HG02610 (cell line): ENCODE measurements at regions not wholly inside any gene's neighbourhood (a gene's known extent, or its start where the extent isn't known, plus 50 kb on each side); places are given as distances from the start of the nearest gene placed in this dataset.

Experiments
- ATAC-seq: cut with Tn5 transposase; IDR thresholded peaks from one replicate; pipeline ENCODE4 v1.9.1; 2021; ENCODE audit warnings: mild to moderate bottlenecking, moderate library complexity; ENCODE audit not compliant: unreplicated experiment

DNA sequence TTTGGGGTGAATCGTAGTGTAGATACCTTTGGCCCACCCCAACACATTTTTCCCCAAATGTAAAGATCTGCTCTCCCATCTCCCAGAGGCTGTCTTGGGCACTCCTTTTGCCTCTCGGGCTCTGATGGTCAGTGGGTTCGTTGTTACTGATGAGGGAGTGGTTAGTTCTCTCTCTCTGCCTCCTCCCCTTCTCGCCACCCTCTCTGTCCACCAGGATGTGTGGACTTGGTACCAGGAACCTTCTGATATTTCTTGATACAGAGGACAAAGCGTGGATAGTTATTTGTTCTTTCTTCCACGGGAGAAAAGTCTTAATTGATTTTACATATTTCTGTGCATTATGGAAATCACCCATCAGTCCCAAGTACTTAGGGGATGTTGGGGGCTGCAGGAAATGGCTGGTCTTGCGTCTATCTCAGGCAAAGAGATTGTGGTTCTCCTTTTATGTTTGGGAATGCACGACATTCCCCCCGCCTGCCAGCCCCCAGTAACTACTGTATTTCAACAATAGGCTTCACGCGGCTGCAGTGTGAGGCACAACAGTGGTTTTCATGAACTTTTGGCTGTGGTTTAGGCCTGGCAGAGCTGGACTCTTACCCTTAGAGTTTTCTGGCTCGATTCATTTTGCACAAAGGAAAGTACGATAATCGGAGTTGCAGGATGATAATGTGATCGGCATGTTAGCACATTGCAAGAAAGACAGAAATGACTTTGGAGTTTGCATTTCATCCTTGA, 79.0 kb upstream of the ZNF536 start:
- no peak for ATAC-seq

DNA sequence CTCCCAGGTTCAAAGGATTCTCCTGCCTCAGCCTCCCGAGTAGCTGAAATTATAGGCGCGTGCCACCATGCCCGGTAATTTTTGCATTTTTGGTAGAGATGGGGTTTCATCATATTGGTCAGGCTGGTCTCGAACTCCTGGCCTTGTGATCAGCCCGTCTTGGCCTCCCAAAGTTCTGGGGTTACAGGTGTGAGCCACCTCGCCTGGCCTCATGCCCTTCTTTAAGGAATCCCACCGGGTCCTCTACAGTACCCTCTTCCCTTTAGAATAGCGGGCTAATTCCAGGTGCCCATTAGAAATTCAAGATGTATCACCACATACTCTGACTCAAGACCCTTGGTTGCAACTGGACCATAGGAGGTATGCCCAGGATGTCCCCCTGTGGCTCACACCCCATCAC, 74.2 kb upstream of the ZNF536 start:
- ATAC-seq, result no peak

DNA sequence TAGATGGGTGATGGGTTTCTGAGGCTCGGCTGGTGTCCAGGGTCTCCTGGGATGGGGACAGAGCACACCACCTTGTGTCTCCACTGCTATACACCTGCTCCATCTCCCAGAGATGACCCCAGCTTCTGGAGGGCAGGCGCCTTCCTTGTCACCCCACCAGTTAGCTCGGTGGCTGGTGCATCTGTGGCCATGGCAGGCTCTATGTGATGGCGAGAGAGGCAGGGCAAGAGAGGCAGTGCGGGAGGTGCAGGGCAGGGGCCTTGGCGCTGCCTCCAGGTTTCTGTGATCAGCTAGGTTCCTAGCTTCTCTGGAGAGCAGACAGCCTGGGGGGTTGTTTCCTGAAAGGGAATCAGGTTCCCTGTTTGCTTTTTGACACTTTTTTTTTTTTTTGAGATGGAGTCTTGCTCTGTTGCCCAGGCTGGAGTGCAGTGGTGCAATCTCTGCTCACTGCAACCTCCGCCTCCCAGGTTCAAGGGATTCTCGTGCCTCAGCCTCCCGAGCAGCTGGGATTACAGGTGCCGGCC, 69.0 kb upstream of the ZNF536 start:
- ATAC-seq, result no peak

DNA sequence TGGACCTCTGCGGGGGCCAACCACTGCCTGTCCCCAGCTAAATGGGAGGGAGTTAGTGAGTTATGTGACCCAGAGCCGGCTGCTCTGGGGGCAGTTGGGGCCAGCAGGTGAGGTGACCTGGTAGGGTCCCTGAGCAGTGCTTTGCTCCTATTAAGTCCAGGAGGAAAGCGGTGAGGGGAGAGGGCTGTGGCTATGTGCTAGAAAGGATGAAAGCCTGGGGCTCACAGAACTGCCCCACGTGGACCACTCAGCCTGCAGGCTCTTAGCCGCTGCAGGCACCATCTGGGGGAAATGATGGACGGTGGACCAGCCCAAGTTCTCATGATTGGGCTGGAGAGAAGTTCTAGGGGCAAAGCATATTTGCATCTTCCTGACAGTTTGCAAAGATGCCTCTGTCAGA, 67.6 kb upstream of the ZNF536 start:
- ATAC-seq, result no peak

DNA sequence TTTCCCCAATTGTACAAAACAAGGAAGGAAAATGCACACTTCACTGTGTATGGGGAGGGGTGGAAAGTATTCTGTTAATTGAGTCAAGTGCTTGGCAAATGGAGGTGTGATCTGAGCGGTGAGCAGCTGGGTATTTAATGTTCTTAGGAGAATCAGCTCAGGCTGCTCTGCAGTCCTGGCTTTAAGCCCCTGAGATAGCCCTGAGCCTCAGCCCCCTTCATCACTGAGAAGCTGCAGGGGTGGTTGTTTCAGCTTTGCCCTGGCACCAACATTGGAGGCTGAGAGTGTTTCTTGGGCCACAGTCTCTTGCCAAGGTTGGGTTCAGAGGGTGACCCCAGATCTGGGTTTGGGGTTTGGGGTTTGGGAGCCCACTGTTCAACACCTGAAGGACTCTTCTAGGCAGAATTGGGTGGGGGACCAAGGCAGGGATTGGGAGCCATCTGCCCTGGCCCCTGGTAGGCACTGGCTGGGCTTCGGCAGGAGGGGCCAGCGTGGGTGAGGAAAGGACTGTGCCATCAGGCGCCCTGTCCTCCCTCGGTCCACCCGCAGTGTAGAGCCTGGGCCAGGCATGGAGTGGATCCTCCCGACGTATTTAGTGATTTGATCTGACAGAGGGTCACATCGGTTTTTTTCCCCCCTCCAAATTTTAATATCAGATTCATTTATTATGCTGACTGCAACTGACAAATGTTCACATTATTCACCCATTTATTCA, 66.7 kb upstream of the ZNF536 start:
- no peak for ATAC-seq

DNA sequence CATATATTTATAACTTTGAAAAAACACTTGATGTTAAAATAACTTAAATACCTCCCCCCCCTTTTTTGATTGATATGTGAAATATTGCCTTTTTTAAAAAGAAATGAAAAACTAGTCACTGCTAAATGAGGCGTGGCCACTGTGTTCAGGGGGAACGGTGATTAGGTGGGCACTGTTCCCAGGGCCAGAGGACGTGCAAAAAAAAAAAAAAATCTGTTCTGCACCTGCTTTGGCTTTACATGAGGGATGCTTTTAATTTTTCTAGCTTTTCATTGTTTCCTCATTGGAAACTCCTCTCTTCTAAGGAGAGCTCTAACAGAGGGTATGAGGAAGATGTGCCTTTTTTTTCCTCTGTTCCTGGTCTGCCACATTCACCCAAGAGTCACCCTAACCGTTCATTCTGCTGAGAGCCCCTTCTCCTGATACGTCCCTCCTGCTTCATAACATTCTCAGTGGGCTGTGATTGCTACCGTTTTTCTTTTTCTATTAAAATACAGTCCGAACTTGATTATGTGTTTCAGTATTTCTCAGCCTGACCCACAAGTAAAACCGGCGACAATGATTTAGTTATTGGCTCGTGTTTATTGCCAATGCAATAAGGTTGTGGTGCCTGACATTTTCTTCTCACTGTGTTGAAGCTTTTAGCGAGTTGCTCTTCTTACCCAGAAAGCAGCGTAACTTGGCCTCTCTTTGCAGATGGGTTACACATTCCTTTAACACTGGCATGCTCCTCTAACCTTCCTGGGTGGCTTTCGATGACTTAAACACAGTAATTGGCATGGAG, 64.8 kb upstream of the ZNF536 start:
- no peak for ATAC-seq

DNA sequence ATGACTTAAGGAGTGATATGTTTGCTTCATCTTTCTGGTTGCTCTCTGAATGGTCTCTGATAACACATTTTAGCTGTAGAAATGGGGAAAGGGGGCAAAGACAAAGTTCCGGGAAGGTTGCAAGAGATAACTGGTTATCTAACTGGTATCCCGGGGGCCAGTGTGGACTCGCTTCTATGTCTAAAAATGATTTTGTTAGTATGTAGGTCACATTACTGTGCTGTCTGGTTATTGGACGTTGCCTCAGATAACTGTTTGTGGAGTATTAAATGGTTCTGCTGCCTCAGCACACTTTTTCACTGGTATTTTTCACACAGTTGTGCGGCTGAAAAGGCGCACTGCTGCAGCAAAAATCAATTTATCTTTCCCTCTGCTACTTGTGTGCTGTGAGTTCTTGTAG, 63.0 kb upstream of the ZNF536 start:
- ATAC-seq, result no peak

DNA sequence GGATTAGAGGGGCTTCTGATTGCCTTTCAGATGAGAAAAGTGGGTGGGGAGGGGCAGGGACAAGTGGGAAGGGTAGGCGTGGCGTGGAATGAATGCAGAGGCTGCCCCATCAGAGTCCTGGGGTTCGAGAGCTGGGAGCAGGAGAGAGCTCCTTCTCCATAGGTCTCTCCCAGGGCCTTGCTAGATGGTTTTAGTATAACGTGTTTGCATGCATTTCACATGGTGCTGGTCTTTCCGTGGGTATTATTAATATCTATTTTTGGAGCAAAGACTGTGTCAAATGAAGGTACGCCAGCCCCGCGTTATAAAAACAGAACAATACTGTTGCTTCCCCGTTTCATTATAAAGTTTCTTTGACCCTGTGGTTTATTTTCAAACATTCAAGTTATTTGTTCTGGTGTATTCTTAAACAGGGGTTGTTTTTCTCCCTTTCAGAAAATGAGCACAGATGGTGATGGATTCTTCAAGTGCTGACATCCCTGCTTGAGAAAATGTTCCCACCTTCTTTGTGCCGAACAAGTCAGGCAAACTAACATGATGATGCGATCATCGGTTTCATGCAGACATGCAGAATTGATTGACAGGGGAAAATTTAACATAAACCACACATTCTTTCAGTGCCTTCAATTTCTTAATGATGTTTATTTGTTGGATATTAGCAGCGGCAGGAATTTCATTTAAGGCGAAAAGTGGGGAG, 62.1 kb upstream of the ZNF536 start:
- ATAC-seq, result no peak

DNA sequence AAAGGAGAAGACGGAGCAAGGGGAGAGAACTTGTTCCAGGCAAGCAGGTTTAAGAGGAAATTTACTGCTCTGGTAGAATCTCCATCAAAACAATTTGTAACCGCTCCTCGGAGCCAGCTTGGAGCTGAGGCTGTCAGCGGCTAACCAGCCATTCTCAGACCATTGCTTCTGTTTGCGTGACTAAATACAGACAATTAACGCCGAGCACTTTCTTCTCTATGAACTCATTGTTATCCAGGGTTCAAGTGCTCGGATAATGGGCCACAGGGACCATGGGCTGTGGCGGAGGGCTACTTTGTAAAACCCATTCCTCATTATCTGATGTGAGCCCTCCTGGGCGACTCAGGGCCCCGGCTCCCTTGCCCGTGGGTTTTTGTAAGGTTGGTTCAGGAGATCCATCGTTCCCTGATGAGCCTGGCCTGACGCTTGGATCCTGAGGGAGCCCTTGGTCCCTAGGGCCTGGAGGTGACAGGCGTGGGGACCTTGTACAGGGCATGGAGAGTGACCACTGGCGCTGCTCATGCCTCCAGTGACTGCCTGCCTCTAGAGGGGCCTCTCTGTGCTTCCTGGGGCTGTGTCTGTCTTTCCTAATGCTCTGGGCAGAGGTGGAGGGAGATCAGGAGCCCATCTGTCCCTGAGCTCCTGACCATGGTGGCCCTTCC, 61.5 kb upstream of the ZNF536 start:
- no peak for ATAC-seq

DNA sequence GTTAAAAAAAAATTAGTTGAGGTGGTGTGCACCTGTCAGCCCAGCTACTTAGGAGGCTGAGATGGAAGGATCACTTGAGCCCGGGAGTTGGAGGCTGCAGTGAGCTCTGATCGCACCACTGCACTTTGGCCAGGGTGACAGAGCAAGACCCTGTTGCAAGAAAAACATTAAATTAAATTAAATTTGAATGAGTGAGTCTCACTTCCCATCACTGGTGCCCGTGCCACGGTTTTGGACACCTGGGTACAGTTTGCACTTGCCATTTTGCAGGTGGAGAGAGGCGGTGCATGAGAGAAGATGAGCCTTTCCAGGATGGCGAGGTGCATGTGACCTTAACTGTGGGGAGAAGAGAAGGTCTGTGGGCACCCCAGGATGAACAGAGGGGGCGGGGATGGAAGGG, 60.3 kb upstream of the ZNF536 start:
- ATAC-seq, result no peak

DNA sequence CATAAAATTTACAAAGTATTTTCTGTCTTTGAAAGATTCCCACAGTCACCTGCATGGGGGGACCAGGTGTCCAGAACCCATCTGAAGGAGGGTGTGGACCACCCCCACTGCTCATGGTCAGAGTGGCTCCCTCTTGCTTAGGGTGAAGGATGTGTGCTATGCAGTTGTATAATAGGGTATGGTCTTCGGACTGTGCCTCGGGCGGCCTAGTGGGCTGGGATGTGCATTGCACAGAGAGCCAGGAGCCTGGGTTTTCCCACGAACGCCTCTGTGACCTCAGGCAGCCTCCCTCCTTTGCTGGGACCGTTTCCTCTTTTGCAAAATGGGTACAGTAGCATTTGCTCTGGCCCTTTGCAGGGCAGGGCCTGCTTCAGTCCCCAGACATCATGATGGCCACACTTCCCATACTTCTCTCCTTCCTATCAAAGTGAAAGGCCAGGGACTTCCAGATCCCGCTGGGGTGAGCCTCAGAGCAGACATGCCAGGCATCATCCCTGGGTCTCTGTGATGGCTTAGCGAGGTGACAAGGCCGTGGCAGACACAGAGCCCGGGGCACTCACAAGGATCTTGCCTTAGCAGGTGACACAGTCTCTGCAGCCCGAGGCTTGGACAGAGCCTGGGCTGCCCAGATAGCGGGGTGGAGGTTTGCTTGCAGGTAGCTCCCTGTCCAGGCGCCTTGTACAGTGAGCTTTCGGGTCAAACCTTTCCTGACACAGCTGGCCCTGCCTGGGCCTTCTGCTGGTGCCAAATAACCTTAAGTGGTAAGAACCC, 59.4 kb upstream of the ZNF536 start:
- no peak for ATAC-seq

DNA sequence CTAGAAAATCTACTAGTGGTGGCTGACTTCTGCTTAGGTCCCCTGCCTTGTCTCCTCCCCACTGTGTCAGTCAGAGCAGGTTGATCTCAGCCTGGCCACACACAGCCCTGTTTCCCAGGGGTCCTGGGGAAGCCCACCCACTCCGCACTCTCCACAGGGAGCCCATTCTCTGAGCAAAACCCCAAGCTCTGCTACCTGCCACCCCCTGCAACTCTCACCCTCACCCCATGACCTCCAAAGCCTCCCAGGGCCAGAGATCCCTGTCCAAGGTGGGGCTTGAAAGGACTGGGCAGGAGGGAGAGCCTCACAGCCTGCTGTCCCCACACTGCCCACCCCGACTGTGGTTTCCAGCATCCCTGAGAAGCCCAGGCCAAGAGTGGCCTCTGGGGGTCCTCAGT, 58.8 kb upstream of the ZNF536 start:
- ATAC-seq, result no peak

DNA sequence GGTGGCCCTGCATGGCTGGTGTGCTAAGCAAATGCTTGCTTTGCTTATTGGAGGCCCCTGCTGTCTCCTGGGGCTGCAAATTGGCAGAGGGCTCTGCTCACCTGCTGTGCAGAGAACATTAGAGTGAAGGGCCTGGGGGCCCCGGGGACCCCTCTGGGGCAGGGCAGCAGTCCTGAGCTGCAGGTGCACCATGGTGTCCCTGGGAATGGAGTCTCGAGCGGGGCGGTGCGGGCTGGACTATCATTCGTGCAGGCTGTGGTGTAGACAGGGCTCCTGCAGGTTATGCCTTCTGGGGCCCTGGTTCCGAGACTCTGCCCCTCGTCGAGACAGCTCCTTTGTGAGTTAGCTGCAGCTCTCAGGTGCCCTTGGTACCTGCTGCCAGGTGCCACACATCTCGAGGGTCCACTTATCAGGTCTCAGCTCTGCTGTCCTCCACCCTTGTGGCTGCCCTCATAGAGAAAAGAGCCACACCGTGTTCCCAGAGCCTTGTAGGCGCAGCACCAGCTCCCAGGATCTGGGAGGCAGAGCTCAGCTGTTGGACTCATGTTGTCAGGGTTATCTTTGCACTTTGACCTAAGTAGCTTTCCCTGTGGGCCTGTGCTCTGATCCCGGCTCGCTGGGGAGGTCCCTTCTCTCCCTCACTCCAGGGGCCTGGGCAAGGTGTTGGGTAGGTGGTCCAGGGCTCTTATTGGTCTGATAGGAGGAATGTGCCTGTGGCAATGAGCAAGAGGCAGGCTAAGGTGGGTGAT, 58.0 kb upstream of the ZNF536 start:
- no peak for ATAC-seq

DNA sequence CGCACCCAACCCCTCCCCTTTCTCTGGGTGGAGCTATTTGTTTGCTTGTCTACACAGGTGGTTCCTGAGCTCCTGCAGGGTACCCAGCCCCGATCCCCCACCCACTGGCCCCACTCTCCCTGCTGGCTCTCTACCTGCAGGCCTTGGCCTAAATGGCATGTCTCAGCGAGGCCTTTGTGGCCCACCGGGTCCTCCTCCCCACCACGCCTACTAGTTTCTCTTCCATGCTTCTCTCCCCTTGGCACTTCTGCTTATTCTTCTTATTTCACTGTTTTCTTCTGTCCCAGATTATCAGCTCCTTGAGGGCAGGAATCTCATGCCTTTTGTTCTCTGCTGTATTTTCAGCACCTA, 57.4 kb upstream of the ZNF536 start:
- ATAC-seq, result no peak

DNA sequence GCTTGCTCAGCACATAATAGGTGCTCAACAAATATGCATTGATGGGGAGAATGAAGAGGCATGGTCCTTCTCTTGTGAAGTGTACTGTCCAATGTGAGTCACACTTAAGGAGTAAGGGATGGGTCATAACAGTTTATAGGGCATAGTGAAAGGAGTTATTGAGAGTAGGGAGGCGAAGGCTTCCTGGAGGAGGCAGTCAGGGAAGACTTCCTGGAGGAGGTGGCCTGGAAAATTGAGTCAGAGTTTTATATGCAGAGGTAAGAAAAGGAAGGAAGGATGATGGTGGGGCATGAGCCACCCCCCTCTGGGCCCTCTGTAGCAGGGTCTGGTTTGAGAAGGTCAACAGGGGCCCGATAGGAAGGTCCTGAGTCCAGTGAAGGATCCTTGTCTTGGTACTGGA, 57.0 kb upstream of the ZNF536 start:
- ATAC-seq, result no peak

DNA sequence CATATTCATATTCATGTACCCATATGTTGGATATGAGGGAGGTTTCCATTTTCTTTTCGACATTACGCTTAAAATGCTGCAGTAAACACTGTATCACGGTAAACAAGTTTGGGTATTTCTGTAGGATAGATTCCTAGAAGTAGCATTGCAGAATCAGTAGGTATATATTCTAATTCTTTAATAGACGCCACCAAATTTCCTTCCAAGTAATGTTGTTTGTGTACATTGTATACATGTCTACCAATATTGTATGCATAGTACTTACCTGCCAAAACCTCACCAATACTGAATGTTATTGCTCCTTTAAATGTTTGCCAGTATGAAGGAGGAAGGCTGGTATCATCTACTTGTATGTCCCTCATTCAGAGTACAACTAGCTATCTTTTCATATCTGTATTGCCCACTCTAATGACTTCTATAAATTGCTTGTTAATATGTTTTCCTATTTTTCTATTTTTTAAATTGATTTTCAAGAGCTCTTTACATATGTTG, 56.1 kb upstream of the ZNF536 start:
- no peak for ATAC-seq

DNA sequence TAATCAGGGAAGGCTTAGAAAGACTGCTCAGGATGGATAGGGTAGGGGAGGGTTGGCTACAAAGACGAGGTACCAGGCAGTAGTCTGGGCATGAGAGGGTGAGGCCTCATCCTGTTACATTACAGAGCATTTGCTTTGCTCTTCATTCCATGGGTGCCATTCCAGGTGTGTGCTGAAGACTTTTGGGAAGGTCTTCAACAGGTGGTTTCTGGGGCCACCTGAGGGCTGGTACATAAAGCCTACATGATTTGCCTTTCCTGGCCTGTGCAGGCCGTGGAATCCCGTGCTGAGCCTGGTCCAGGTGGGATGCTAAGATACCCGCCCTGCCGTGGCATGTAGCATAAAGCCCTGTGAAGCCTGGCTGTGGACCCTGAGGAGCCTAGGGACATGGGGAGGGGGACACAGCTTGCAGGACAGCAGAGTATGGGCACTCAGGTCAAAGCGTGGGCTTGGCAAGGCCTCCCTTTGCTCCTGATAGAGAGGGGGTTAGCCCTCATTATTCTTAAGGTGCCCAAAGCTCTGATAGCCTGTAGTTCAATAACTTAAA, 55.6 kb upstream of the ZNF536 start:
- no peak for ATAC-seq

DNA sequence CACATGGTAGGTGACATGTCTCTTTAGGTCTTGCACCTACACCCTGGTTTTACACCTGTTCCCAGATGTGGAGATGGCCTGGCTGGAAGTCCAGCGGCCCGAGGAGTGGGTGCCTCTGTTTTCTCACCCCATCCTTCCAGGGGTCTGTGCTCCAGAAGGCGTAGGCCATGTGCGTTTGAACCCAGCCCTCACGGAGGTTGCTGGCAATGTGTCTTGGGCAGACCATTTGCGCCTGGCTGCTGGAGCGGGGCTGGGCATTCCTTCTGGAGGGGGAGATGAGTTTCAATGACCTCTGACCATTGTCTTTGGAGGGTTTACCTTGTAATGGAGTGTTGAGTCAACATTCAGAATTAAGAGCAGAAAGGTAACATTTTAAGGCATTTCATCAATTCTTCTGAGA, 54.8 kb upstream of the ZNF536 start:
- ATAC-seq, result no peak

DNA sequence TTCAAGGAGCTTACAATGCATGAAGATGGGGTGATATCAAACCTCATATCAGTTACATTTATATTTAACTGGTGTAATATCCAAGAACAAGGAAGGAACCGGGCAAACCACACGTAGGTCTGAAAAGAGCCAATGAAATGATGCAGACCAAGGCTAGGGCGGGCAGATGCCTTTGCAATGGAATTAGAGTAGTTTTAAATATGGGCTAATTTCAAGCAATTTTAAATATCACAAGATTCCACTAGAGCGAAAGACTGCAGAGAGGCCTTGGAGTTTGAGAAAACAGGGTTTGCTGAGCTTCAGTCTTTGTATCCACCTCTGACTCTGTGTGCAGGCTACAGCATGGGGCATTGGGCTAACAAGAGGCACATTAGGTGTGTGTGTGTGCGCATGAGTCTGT, 53.9 kb upstream of the ZNF536 start:
- ATAC-seq, result no peak
